ENCODE measurements at regions not wholly inside any gene's neighbourhood (a gene's known extent, or its start where the extent isn't known, plus 50 kb on each side); places are given as distances from the start of the nearest gene placed in this dataset.

GRCh38 chr4:24671849-24672248, 87.5 kb upstream of the DHX15 start:
- DNase-seq (no peak), ATAC-seq (no peak)
- intact Hi-C loops (cut with DNase I), result no loop called here
- TF ChIP-seq CTCF (IDR thresholded peaks at IDR 0.05), result no peak
- H3K9me3 ChIP-seq, result no peaks in the 10 kb centered on the region
- no peaks in the 10 kb centered on the region for H3K4me1 ChIP-seq
- 76 to 79% (median 77%) methylated on average over 7 of the region's 7 CpGs for WGBS, 3 donors
- no peaks in the 10 kb centered on the region for H3K27me3 ChIP-seq (ENCODE audit: insufficient read depth in 3 of 3, low read length in 2 of 3)
- H3K4me3 ChIP-seq, result no peak overlapping the region
- H3K27ac ChIP-seq, result no peak overlapping the region
- H3K36me3 ChIP-seq (ENCODE audit: insufficient read depth in 1 of 2, low read depth in 1 of 2), result no peaks in the 10 kb centered on the region

- no peak for TF ChIP-seq CTCF (IDR thresholded peaks at IDR 0.05)
- no peaks in the 10 kb centered on the region for H3K9me3 ChIP-seq
- DNase-seq, result no peak
- 80 to 88% (median 84%) methylated on average over 8 of the region's 8 CpGs for WGBS, 3 donors
- H3K27me3 ChIP-seq (ENCODE audit: insufficient read depth in 3 of 3, low read length in 2 of 3), result no peaks in the 10 kb centered on the region
- no peaks in the 10 kb centered on the region for H3K36me3 ChIP-seq (ENCODE audit: insufficient read depth in 1 of 2, low read depth in 1 of 2)
- H3K27ac ChIP-seq, result no peak overlapping the region
- H3K4me1 ChIP-seq, result no peaks in the 10 kb centered on the region
- intact Hi-C loops (cut with DNase I), result no loop called here
- H3K4me3 ChIP-seq, result no peak overlapping the region
- no peak for ATAC-seq
Observed at GRCh38 chr4:24672880-24673279, 88.5 kb upstream of the DHX15 start.

- WGBS, 3 donors, result 84 to 94% (median 93%) methylated on average over 2 of the region's 2 CpGs
- no peak overlapping the region for H3K4me3 ChIP-seq
- intact Hi-C loops (cut with DNase I), result no loop called here
- no peak for ATAC-seq
- no peaks in the 10 kb centered on the region for H3K27me3 ChIP-seq (ENCODE audit: insufficient read depth in 3 of 3, low read length in 2 of 3)
- no peak for DNase-seq
- no peak overlapping the region for H3K27ac ChIP-seq
- H3K4me1 ChIP-seq, result no peaks in the 10 kb centered on the region
- TF ChIP-seq CTCF (IDR thresholded peaks at IDR 0.05), result no peak
- no peaks in the 10 kb centered on the region for H3K36me3 ChIP-seq (ENCODE audit: insufficient read depth in 1 of 2, low read depth in 1 of 2)
- H3K9me3 ChIP-seq, result no peaks in the 10 kb centered on the region
Observed at GRCh38 chr4:24674279-24674678, 89.9 kb upstream of the DHX15 start.

GRCh38 chr4:24675721-24676389, 91.5 kb upstream of the DHX15 start:
- DNase-seq (no peak), ATAC-seq (no peak)
- intact Hi-C loops (cut with DNase I), result no loop called here
- no peaks in the 10 kb centered on the region for H3K4me1 ChIP-seq
- no peak overlapping the region for H3K4me3 ChIP-seq
- H3K27ac ChIP-seq, result no peak overlapping the region
- no peak for TF ChIP-seq CTCF (IDR thresholded peaks at IDR 0.05)
- H3K36me3 ChIP-seq (ENCODE audit: insufficient read depth in 1 of 2, low read depth in 1 of 2), result no peaks in the 10 kb centered on the region
- WGBS, 3 donors, result 71 to 81% (median 77%) methylated on average over 2 of the region's 2 CpGs
- H3K9me3 ChIP-seq, result no peaks in the 10 kb centered on the region
- no peaks in the 10 kb centered on the region for H3K27me3 ChIP-seq (ENCODE audit: insufficient read depth in 3 of 3, low read length in 2 of 3)

GRCh38 chr4:24677909-24678308, 93.6 kb upstream of the DHX15 start:
- H3K27ac ChIP-seq, result no peak overlapping the region
- intact Hi-C loops (cut with DNase I), result no loop called here
- ATAC-seq (no peak), DNase-seq (no peak)
- no peaks in the 10 kb centered on the region for H3K4me1 ChIP-seq
- 57 to 60% (median 57%) methylated on average over 4 of the region's 4 CpGs for WGBS, 3 donors
- no peaks in the 10 kb centered on the region for H3K36me3 ChIP-seq (ENCODE audit: insufficient read depth in 1 of 2, low read depth in 1 of 2)
- H3K9me3 ChIP-seq, result no peaks in the 10 kb centered on the region
- no peak for TF ChIP-seq CTCF (IDR thresholded peaks at IDR 0.05)
- H3K4me3 ChIP-seq, result no peak overlapping the region
- no peaks in the 10 kb centered on the region for H3K27me3 ChIP-seq (ENCODE audit: insufficient read depth in 3 of 3, low read length in 2 of 3)
